Hepatocyte (in vitro differentiated cells): ENCODE measurements at regions not wholly inside any gene's neighbourhood (a gene's known extent, or its start where the extent isn't known, plus 50 kb on each side); places are given as distances from the start of the nearest gene placed in this dataset.

Experiments
- EZH2phosphoT487 ChIP-seq: fragments of 200-600 bp; sonication (generic); IDR thresholded peaks from one replicate; pipeline ENCODE4 v1.6.1; 2018; ENCODE audit warnings: antibody characterized with exemption, mild to moderate bottlenecking, low read depth, moderate library complexity; ENCODE audit not compliant: unreplicated experiment, severe bottlenecking
- TF ChIP-seq, protein P1 (sequence below): fragments of 200-600 bp; sonication (generic); IDR thresholded peaks from 2 replicates; pipeline ENCODE4 v1.5.1; 2016; ENCODE audit warnings: antibody characterized with exemption, mild to moderate bottlenecking; ENCODE audit not compliant: poor library complexity

DNA sequence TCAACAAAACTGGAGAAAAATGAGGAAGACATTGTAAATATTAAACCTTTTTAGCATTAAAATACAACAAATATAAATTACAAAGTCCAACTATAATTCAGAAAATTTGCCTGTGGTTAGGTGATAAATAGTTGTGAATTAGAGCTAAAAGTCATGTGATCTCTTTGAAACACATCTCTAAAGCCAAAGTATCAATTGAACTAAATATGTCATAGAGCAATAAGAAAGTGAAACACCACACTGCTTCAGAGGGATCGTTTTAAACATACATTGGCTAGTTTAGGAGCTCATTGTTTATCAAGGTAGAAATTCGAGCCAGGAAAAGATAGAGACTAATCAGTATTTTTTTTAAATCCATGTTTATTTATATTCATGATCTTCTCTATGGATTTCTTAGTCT is 606.3 kb upstream of the ITGA1 start:
- TF ChIP-seq, protein P1, sequence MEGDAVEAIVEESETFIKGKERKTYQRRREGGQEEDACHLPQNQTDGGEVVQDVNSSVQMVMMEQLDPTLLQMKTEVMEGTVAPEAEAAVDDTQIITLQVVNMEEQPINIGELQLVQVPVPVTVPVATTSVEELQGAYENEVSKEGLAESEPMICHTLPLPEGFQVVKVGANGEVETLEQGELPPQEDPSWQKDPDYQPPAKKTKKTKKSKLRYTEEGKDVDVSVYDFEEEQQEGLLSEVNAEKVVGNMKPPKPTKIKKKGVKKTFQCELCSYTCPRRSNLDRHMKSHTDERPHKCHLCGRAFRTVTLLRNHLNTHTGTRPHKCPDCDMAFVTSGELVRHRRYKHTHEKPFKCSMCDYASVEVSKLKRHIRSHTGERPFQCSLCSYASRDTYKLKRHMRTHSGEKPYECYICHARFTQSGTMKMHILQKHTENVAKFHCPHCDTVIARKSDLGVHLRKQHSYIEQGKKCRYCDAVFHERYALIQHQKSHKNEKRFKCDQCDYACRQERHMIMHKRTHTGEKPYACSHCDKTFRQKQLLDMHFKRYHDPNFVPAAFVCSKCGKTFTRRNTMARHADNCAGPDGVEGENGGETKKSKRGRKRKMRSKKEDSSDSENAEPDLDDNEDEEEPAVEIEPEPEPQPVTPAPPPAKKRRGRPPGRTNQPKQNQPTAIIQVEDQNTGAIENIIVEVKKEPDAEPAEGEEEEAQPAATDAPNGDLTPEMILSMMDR: no peak
- TF ChIP-seq EZH2phosphoT487: no peak
